ENCODE measurements at regions not wholly inside any gene's neighbourhood (a gene's known extent, or its start where the extent isn't known, plus 50 kb on each side); places are given as distances from the start of the nearest gene placed in this dataset.

DNA sequence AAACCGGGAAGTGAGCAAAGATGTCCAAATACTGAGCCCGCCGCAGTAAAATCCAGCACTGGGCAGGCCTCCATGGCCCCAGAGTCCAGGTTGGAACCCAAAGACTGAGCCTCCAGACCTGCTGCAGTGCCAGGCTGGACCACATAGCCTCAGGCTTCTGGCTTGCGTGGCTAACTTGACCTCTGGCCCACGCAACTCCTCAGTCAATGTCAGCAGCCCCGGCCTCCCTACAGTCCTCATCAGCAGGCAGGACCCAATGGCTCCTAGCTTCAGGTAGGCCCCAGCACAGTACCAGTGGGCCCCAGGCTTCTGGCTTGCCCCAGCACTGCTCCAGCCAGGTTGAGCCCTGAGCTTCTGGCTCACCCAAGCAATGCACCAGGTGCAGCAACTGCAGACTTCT, 245.1 kb upstream of the AFDN start:
- H3K9me3 ChIP-seq: 0 out of 2 replicates have a peak, but pooled peaks cover 3% of the 10 kb centered on the region
- TF ChIP-seq FOSL2 (IDR thresholded peaks at IDR 0.05; ENCODE audit: borderline replicate concordance, low read depth) (no peak), YY1 (IDR thresholded peaks at IDR 0.05; ENCODE audit: low read depth) (no peak), NFIC (IDR thresholded peaks at IDR 0.05; ENCODE audit: borderline replicate concordance) (no peak), GABPA (IDR thresholded peaks at IDR 0.05; ENCODE audit: low read depth) (no peak), TEAD4 (IDR thresholded peaks at IDR 0.05; ENCODE audit: borderline replicate concordance, insufficient read depth) (no peak), MXI1 (IDR thresholded peaks at IDR 0.05; ENCODE audit: low read depth, low read length) (no peak), POLR2AphosphoS5 (IDR thresholded peaks at IDR 0.05; ENCODE audit: low read depth, low read length) (no peak), GATA2 (CRISPR knock-in tag; IDR thresholded peaks at IDR 0.05) (no peak), RFX5 (IDR thresholded peaks at IDR 0.05; ENCODE audit: low read length) (no peak), EZH2phosphoT487 (IDR thresholded peaks at IDR 0.05; ENCODE audit: borderline replicate concordance, low read depth) (no peak), CHD2 (IDR thresholded peaks at IDR 0.05; ENCODE audit: low read length, partially characterized antibody) (no peak), RAD21 (IDR thresholded peaks at IDR 0.05; ENCODE audit: low read length) (no peak), SIN3A (IDR thresholded peaks at IDR 0.05; ENCODE audit: borderline replicate concordance, low read depth, low read length) (no peak)
- CTCF ChIA-PET: no interaction called here
- H3K36me3 ChIP-seq (replicated peaks in 1 of 2; ENCODE audit: control insufficient read depth in 1 of 2, insufficient read depth in 2 of 2, low read length in 1 of 2): no peaks in the 10 kb centered on the region
- H3K4me1 ChIP-seq (ENCODE audit: control insufficient read depth in 1 of 2, insufficient read depth in 2 of 2, low read depth in 1 of 2, low read length in 1 of 2): no peaks in the 10 kb centered on the region
- H4K20me1 ChIP-seq (ENCODE audit: insufficient read depth): no peaks in the 10 kb centered on the region
- POLR2A ChIA-PET: no interaction called here
- no peak for DNase-seq
- H3K4me3 ChIP-seq (ENCODE audit: low read depth in 2 of 2, low read length in 1 of 2): no peak overlapping the region
- no peaks in the 10 kb centered on the region for H3K79me2 ChIP-seq (ENCODE audit: insufficient read depth)
- no peaks in the 10 kb centered on the region for H3K9me2 ChIP-seq
- no peaks in the 10 kb centered on the region for H3F3A ChIP-seq (replicated peaks; ENCODE audit: insufficient read depth)
- H3K27ac ChIP-seq (ENCODE audit: low read depth in 2 of 2, low read length in 1 of 2): no peak overlapping the region
- WGBS (ENCODE audit: low lambda C conversion rate): 60% methylated on average over 3 of the region's 6 CpGs
- no peak overlapping the region for H2AFZ ChIP-seq (ENCODE audit: low read depth)
- H3K27me3 ChIP-seq (ENCODE audit: insufficient read depth): no peaks in the 10 kb centered on the region
- no peak overlapping the region for H3K9ac ChIP-seq
- H3K4me2 ChIP-seq: no peak overlapping the region

DNA sequence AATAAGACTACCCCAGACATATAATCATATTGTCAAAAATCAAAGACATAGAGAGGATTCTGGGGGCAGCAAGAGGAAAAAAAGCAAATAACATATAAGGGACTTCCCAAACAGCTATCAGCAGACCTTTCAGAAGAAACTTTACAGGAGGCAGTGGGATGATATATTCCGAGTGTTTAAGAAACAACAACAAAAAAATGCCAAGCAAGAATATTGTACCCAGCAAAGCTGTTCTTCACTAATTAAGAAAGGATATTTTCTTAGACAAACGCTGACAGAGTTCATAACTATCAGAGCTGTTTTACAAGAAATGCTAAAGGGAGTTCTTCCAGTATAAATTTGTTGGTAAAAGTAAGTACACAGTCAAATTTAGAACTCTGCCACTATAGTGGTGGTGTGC, 243.3 kb upstream of the AFDN start:
- CTCF ChIA-PET: interaction anchor here (0.6 kb wide), 1 partner anchor 75 kb away, joined by 3 read pairs; no protein-coding TSS in a partner anchor
- no peaks in the 10 kb centered on the region for H3K4me1 ChIP-seq (ENCODE audit: control insufficient read depth in 1 of 2, insufficient read depth in 2 of 2, low read depth in 1 of 2, low read length in 1 of 2)
- no peak overlapping the region for H3K4me2 ChIP-seq
- H4K20me1 ChIP-seq (ENCODE audit: insufficient read depth): no peaks in the 10 kb centered on the region
- 37% methylated on average over 2 of the region's 2 CpGs for WGBS (ENCODE audit: low lambda C conversion rate)
- no peak overlapping the region for H3K9ac ChIP-seq
- DNase-seq: no peak
- no peak overlapping the region for H3K4me3 ChIP-seq (ENCODE audit: low read depth in 2 of 2, low read length in 1 of 2)
- POLR2A ChIA-PET: no interaction called here
- H3K27ac ChIP-seq (ENCODE audit: low read depth in 2 of 2, low read length in 1 of 2): no peak overlapping the region
- H2AFZ ChIP-seq (ENCODE audit: low read depth): no peak overlapping the region
- H3K79me2 ChIP-seq (ENCODE audit: insufficient read depth): no peaks in the 10 kb centered on the region
- no peaks in the 10 kb centered on the region for H3K27me3 ChIP-seq (ENCODE audit: insufficient read depth)
- H3K36me3 ChIP-seq (replicated peaks in 1 of 2; ENCODE audit: control insufficient read depth in 1 of 2, insufficient read depth in 2 of 2, low read length in 1 of 2): no peaks in the 10 kb centered on the region
- H3K9me2 ChIP-seq: no peaks in the 10 kb centered on the region
- H3K9me3 ChIP-seq: 0 out of 2 replicates have a peak, but pooled peaks cover 3% of the 10 kb centered on the region
- H3F3A ChIP-seq (replicated peaks; ENCODE audit: insufficient read depth): no peaks in the 10 kb centered on the region
- TF ChIP-seq ELF1 (IDR thresholded peaks at IDR 0.05) (no peak), GABPA (IDR thresholded peaks at IDR 0.05; ENCODE audit: low read depth) (no peak), CHD2 (IDR thresholded peaks at IDR 0.05; ENCODE audit: low read length, partially characterized antibody) (no peak), MEF2A (IDR thresholded peaks at IDR 0.05; ENCODE audit: borderline replicate concordance, low read depth) (no peak)

Data from SK-N-SH (cell line).